ENCODE measurements at regions not wholly inside any gene's neighbourhood (a gene's known extent, or its start where the extent isn't known, plus 50 kb on each side); places are given as distances from the start of the nearest gene placed in this dataset.

GRCh38 chr22:48974443-48975315, 853.0 kb downstream of the BRD1 start:
- 69 to 76% methylated on average over 6 to 8 of the region's 13 CpGs for WGBS, 2 donors
- no peak for DNase-seq

DNA sequence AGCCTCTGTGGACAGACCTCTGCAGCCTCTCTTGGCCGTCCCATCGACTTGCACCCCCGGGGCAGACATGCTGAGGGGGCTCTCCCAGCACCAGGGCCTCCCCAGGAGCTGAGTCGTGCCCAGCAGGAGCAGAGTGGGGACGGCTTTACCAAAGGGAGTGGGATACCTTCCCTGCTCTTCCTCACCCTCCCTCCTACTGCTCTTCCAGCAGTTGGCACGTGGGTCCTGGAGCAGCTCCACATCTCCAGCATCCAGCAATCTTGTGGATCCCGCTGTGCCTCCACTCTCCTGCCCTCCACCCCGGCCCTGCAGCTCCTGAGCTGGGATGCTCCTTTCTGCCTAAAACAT, 854.0 kb downstream of the BRD1 start:
- peaks cover 0 to 29% (median 0%) of the 10 kb centered on the region in 4 donors for H3K27me3 ChIP-seq
- DNase-seq, result no peak
- H3K9me3 ChIP-seq, result no peaks in the 10 kb centered on the region
- WGBS, 2 donors, result 66 to 80% methylated on average over 1 to 6 of the region's 8 CpGs
- H3K4me3 ChIP-seq, result no peak overlapping the region
- H3K36me3 ChIP-seq, result no peaks in the 10 kb centered on the region
- TF ChIP-seq POLR2A (IDR thresholded peaks at IDR 0.05), result no peak
- TF ChIP-seq, protein P1, sequence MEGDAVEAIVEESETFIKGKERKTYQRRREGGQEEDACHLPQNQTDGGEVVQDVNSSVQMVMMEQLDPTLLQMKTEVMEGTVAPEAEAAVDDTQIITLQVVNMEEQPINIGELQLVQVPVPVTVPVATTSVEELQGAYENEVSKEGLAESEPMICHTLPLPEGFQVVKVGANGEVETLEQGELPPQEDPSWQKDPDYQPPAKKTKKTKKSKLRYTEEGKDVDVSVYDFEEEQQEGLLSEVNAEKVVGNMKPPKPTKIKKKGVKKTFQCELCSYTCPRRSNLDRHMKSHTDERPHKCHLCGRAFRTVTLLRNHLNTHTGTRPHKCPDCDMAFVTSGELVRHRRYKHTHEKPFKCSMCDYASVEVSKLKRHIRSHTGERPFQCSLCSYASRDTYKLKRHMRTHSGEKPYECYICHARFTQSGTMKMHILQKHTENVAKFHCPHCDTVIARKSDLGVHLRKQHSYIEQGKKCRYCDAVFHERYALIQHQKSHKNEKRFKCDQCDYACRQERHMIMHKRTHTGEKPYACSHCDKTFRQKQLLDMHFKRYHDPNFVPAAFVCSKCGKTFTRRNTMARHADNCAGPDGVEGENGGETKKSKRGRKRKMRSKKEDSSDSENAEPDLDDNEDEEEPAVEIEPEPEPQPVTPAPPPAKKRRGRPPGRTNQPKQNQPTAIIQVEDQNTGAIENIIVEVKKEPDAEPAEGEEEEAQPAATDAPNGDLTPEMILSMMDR (IDR thresholded peaks at IDR 0.05), result no peak
- intact Hi-C loops (cut with DNase I), result no loop called here
- no peak overlapping the region for H3K27ac ChIP-seq
- no peaks in the 10 kb centered on the region for H3K4me1 ChIP-seq

More at GRCh38 chr22:48974443-48975315, 853.0 kb downstream of the BRD1 start:
- TF ChIP-seq, protein P1 (IDR thresholded peaks at IDR 0.05), result no peak
- TF ChIP-seq POLR2A (IDR thresholded peaks at IDR 0.05), result no peak
- intact Hi-C loops (cut with DNase I), result no loop called here
- H3K36me3 ChIP-seq, result no peaks in the 10 kb centered on the region
- H3K27me3 ChIP-seq, result peaks cover 0 to 31% (median 0%) of the 10 kb centered on the region in 4 donors
- no peaks in the 10 kb centered on the region for H3K4me1 ChIP-seq
- H3K27ac ChIP-seq, result no peak overlapping the region
- no peak overlapping the region for H3K4me3 ChIP-seq
- H3K9me3 ChIP-seq, result no peaks in the 10 kb centered on the region

- 93 to 94% methylated on average over 4 to 9 of the region's 12 CpGs for WGBS, 2 donors
- intact Hi-C loops (cut with DNase I), result no loop called here
Measured at GRCh38 chr22:48972979-48973693, 854.5 kb downstream of the BRD1 start.

GRCh38 chr22:48968201-48968959, 859.3 kb downstream of the BRD1 start:
- 47 to 55% methylated on average over 3 to 8 of the region's 11 CpGs for WGBS, 2 donors
- Histone ChIP-seq H3K27ac (no peak overlapping the region), H3K4me3 (no peak overlapping the region)

More at GRCh38 chr22:48972979-48973693, 854.5 kb downstream of the BRD1 start:
- TF ChIP-seq, protein P1 (IDR thresholded peaks at IDR 0.05), result no peak
- no peak for TF ChIP-seq POLR2A (IDR thresholded peaks at IDR 0.05)
- Histone ChIP-seq H3K27me3 (peaks cover 0 to 31% (median 0%) of the 10 kb centered on the region in 4 donors), H3K27ac (no peak overlapping the region), H3K9me3 (no peaks in the 10 kb centered on the region), H3K36me3 (no peaks in the 10 kb centered on the region), H3K4me1 (no peaks in the 10 kb centered on the region), H3K4me3 (no peak overlapping the region)
- DNase-seq, result no peak

More at GRCh38 chr22:48968201-48968959, 859.3 kb downstream of the BRD1 start:
- Histone ChIP-seq H3K36me3 (no peaks in the 10 kb centered on the region), H3K27me3 (peaks cover 0 to 16% (median 0%) of the 10 kb centered on the region in 4 donors), H3K9me3 (no peaks in the 10 kb centered on the region), H3K4me1 (no peaks in the 10 kb centered on the region)
- no peak for TF ChIP-seq POLR2A (IDR thresholded peaks at IDR 0.05)
- TF ChIP-seq, protein P1 (IDR thresholded peaks at IDR 0.05), result peak in 2 of 6 experiments; percentile 25 to 29
- no peak for DNase-seq
- intact Hi-C loops (cut with DNase I), result no loop called here

Measured in esophagus squamous epithelium (tissue), 5 donors.